Left ventricle myocardium inferior (tissue), 1 donor: ENCODE measurements at regions not wholly inside any gene's neighbourhood (a gene's known extent, or its start where the extent isn't known, plus 50 kb on each side); places are given as distances from the start of the nearest gene placed in this dataset.

ENCODE experiments used
- DNase-seq: peaks from one replicate; pipeline ENCODE4 v3.0.0-alpha.2; 2020
- H3K27ac ChIP-seq: fragments of 200-600 bp; replicated peaks from 2 replicates; pipeline ENCODE4 v1.8.0; 2021
- H3K27me3 ChIP-seq: fragments of 200-600 bp; 2 replicates; pipeline ENCODE4 v1.8.0; 2021; ENCODE audit warnings: low read depth
- H3K36me3 ChIP-seq: fragments of 200-600 bp; 2 replicates; pipeline ENCODE4 v1.8.0; 2021
- H3K4me1 ChIP-seq: fragments of 200-600 bp; 2 replicates; pipeline ENCODE4 v1.8.0; 2021
- H3K4me3 ChIP-seq: fragments of 200-600 bp; 2 replicates; pipeline ENCODE4 v1.8.0; 2021; ENCODE audit warnings: mild to moderate bottlenecking, moderate library complexity
- H3K9me3 ChIP-seq: fragments of 200-600 bp; replicated peaks from 2 replicates; pipeline ENCODE4 v1.8.0; 2021
- CTCF ChIP-seq: fragments of 200-600 bp; IDR thresholded peaks from 2 replicates; pipeline ENCODE4 v1.8.0; 2021; ENCODE audit warnings: antibody characterized with exemption, mild to moderate bottlenecking, borderline replicate concordance
- intact Hi-C: fragments of 100-400 bp; cut with micrococcal nuclease; formaldehyde crosslinking; loops from one replicate; pipeline ENCODE4 v1.11.0; 2022
- donor health status: DM: no; HTN: yes; CAD: no; lungs with severe emphysema.

- H3K27me3 ChIP-seq = no peaks in the 10 kb centered on the region
- H3K9me3 ChIP-seq = no peaks in the 10 kb centered on the region
- no peak overlapping the region for H3K27ac ChIP-seq
- no peaks in the 10 kb centered on the region for H3K36me3 ChIP-seq
- H3K4me3 ChIP-seq = no peak overlapping the region
- intact Hi-C loops = no loop called here
- DNase-seq = no peak
- H3K4me1 ChIP-seq = no peaks in the 10 kb centered on the region
- no peak for TF ChIP-seq CTCF
These were observed 373.4 kb downstream of the LMX1A start for GRCh38 chr1:164983023-164983650.

- no peak for DNase-seq
- Histone ChIP-seq H3K4me3 (no peak overlapping the region), H3K36me3 (no peaks in the 10 kb centered on the region), H3K4me1 (no peaks in the 10 kb centered on the region), H3K27ac (no peak overlapping the region), H3K9me3 (no peaks in the 10 kb centered on the region), H3K27me3 (no peaks in the 10 kb centered on the region)
- intact Hi-C loops = no loop called here
- TF ChIP-seq CTCF = no peak
These were observed 374.0 kb downstream of the LMX1A start for GRCh38 chr1:164982545-164982944.

- no peak for DNase-seq
- Histone ChIP-seq H3K9me3 (no peaks in the 10 kb centered on the region), H3K4me3 (no peak overlapping the region), H3K4me1 (no peaks in the 10 kb centered on the region), H3K27ac (no peak overlapping the region), H3K36me3 (no peaks in the 10 kb centered on the region), H3K27me3 (no peaks in the 10 kb centered on the region)
- intact Hi-C loops = no loop called here
- no peak for TF ChIP-seq CTCF
These were observed 379.0 kb downstream of the LMX1A start for GRCh38 chr1:164977561-164977960.

GRCh38 chr1:164971921-164972415, 384.5 kb downstream of the LMX1A start:
- Histone ChIP-seq H3K4me1 (no peaks in the 10 kb centered on the region), H3K27ac (no peak overlapping the region), H3K27me3 (no peaks in the 10 kb centered on the region), H3K36me3 (no peaks in the 10 kb centered on the region), H3K4me3 (no peak overlapping the region), H3K9me3 (peaks cover 7% of the 10 kb centered on the region)
- no peak for TF ChIP-seq CTCF
- DNase-seq = no peak
- intact Hi-C loops = no loop called here

- Histone ChIP-seq H3K27ac (no peak overlapping the region), H3K36me3 (no peaks in the 10 kb centered on the region), H3K4me3 (no peak overlapping the region), H3K27me3 (no peaks in the 10 kb centered on the region), H3K9me3 (peaks cover 8% of the 10 kb centered on the region), H3K4me1 (no peaks in the 10 kb centered on the region)
- DNase-seq = no peak
- TF ChIP-seq CTCF = no peak
- intact Hi-C loops = no loop called here
These were observed 385.1 kb downstream of the LMX1A start for GRCh38 chr1:164971391-164971790.
